CD14-positive monocyte (primary cell): ENCODE measurements at regions not wholly inside any gene's neighbourhood (a gene's known extent, or its start where the extent isn't known, plus 50 kb on each side); places are given as distances from the start of the nearest gene placed in this dataset.

Source experiments
- DNase-seq, 3 donors: peaks; one replicate each; pipeline ENCODE4 v3.0.0-alpha.2; 2011 to 2022
- H2AFZ ChIP-seq: 2 replicates; pipeline ENCODE4 v1.6.0; 2012; ENCODE audit warnings: mild to moderate bottlenecking, low read depth, low read length, inconsistent platforms; ENCODE audit not compliant: insufficient read depth, poor library complexity, severe bottlenecking
- H3K27ac ChIP-seq, 2 donors: 1 replicate in 1 of 2; 2 replicates in 1 of 2; pipeline ENCODE4 v1.5.1; 2012 to 2013; ENCODE audit warnings: low read length in 2 of 2, control low read depth in 1 of 2, inconsistent platforms in 1 of 2, low read depth in 1 of 2, mild to moderate bottlenecking in 1 of 2
- H3K27me3 ChIP-seq, 2 donors: one replicate each; pipeline versions ENCODE4 v1.6.0 to v1.6.1; 2011 to 2013; ENCODE audit warnings: low read length in 2 of 2; ENCODE audit not compliant: control insufficient read depth in 2 of 2, insufficient read depth in 2 of 2
- H3K36me3 ChIP-seq, 2 donors: replicated peaks in 1 of 2; 1 replicate in 1 of 2; 2 replicates in 1 of 2; pipeline versions ENCODE4 v1.5.1 to v1.6.1; 2012 to 2013; ENCODE audit warnings: low read length in 2 of 2, control low read depth in 1 of 2, inconsistent platforms in 1 of 2, mild to moderate bottlenecking in 1 of 2; ENCODE audit not compliant: insufficient read depth in 2 of 2, control insufficient read depth in 1 of 2
- H3K4me1 ChIP-seq, 2 donors: 1 replicate in 1 of 2; 2 replicates in 1 of 2; pipeline versions ENCODE4 v1.5.1 to v1.6.1; 2012 to 2013; ENCODE audit warnings: low read length in 2 of 2, control low read depth in 1 of 2, inconsistent platforms in 1 of 2, mild to moderate bottlenecking in 1 of 2, moderate library complexity in 1 of 2; ENCODE audit not compliant: insufficient read depth in 2 of 2, control insufficient read depth in 1 of 2
- H3K4me2 ChIP-seq: replicated peaks from 2 replicates; pipeline ENCODE3; 2012; ENCODE audit warnings: low read length, moderate library complexity, mild to moderate bottlenecking; ENCODE audit not compliant: poor library complexity, severe bottlenecking; ENCODE audit errors: extremely low read depth
- H3K4me3 ChIP-seq, 3 experiments: fragments of 200-600 bp in 1 of 3; sonication (generic) in 1 of 3; replicated peaks in 1 of 3; 1 replicate in 2 of 3; 2 replicates in 1 of 3; pipeline ENCODE4 v1.5.1; 2011 to 2013; ENCODE audit warnings: low read length in 3 of 3, mild to moderate bottlenecking in 3 of 3, control low read depth in 2 of 3, low read depth in 2 of 3, inconsistent platforms in 1 of 3, moderate library complexity in 1 of 3
- H3K79me2 ChIP-seq: 2 replicates; pipeline ENCODE4 v1.6.0; 2012; ENCODE audit warnings: mild to moderate bottlenecking, control low read depth, inconsistent platforms, low read length, moderate library complexity; ENCODE audit not compliant: insufficient read depth
- H3K9ac ChIP-seq: 2 replicates; pipeline ENCODE4 v1.6.0; 2017; ENCODE audit warnings: low read length, mild to moderate bottlenecking; ENCODE audit not compliant: insufficient read depth, poor library complexity, severe bottlenecking
- H3K9me3 ChIP-seq, 2 donors: replicated peaks in 1 of 2; 1 replicate in 1 of 2; 2 replicates in 1 of 2; pipeline versions ENCODE4 v1.5.1 to v1.6.1; 2012 to 2013; ENCODE audit warnings: low read length in 2 of 2, control low read depth in 1 of 2; ENCODE audit not compliant: control insufficient read depth in 1 of 2, insufficient read depth in 1 of 2
- H4K20me1 ChIP-seq: 2 replicates; pipeline ENCODE4 v1.6.0; 2012; ENCODE audit warnings: mild to moderate bottlenecking, low read length, control low read depth, moderate library complexity; ENCODE audit not compliant: insufficient read depth
- H3K27ac Mint-ChIP-seq, 7 donors: one replicate each; pipeline ENCODE4 v1.8.0; 2020; ENCODE audit warnings: mild to moderate bottlenecking in 7 of 7, mixed read lengths in 7 of 7, moderate library complexity in 6 of 7, inconsistent platforms in 2 of 7
- H3K27me3 Mint-ChIP-seq, 3 donors: one replicate each; pipeline ENCODE4 v1.8.0; 2021 to 2022; ENCODE audit warnings: low read depth in 3 of 3, mild to moderate bottlenecking in 3 of 3, mixed read lengths in 3 of 3, moderate library complexity in 3 of 3, inconsistent platforms in 1 of 3
- H3K36me3 Mint-ChIP-seq, 2 donors: one replicate each; pipeline ENCODE4 v1.8.0; 2020; ENCODE audit warnings: mixed read lengths in 2 of 2, inconsistent platforms in 1 of 2, mild to moderate bottlenecking in 1 of 2
- H3K4me1 Mint-ChIP-seq: one replicate; pipeline ENCODE4 v1.8.0; 2020; ENCODE audit warnings: mild to moderate bottlenecking, mixed read lengths
- H3K4me3 Mint-ChIP-seq, 2 donors: one replicate each; pipeline ENCODE4 v1.8.0; 2020; ENCODE audit warnings: mild to moderate bottlenecking in 2 of 2, mixed read lengths in 2 of 2, moderate library complexity in 1 of 2
- H3K9me3 Mint-ChIP-seq, 7 donors: one replicate each; pipeline ENCODE4 v1.8.0; 2020 to 2022; ENCODE audit warnings: mixed read lengths in 7 of 7, mild to moderate bottlenecking in 6 of 7, moderate library complexity in 6 of 7, inconsistent platforms in 2 of 7
- CTCF ChIP-seq: fragments of 200-600 bp; IDR thresholded peaks from one replicate; pipeline ENCODE4 v1.8.0; 2022; ENCODE audit warnings: antibody characterized with exemption, mild to moderate bottlenecking
- WGBS: methylation state at CpG from one replicate; pipeline ENCODE4 v1.1.5; 2013; ENCODE audit warnings: missing lambda C conversion rate; ENCODE audit not compliant: insufficient coverage; 5-methylcytosine and 5-hydroxymethylcytosine counted together
- intact Hi-C, 2 donors: fragments of 100-400 bp; cut with micrococcal nuclease; formaldehyde crosslinking; loops; one replicate each; pipeline versions ENCODE4 v1.15.0 to v1.15.1; 2023

GRCh38 chr10:75305675-75306074 is 69.9 kb upstream of the COMTD1 start:
- Histone ChIP-seq H3K4me3 (no peak overlapping the region), H3K4me1 (no peaks in the 10 kb centered on the region), H3K27me3 (no peaks in the 10 kb centered on the region), H3K36me3 (no peaks in the 10 kb centered on the region), H3K79me2 (no peaks in the 10 kb centered on the region), H3K9ac (no peak overlapping the region), H3K27ac (no peak overlapping the region), H3K9me3 (peaks cover 16 to 17% of the 10 kb centered on the region in 2 donors), H3K4me2 (no peak overlapping the region), H2AFZ (no peak overlapping the region), H4K20me1 (no peaks in the 10 kb centered on the region)
- peaks cover 15 to 36% (median 25%) of the 10 kb centered on the region in 7 donors for H3K9me3 Mint-ChIP-seq
- no peak overlapping the region for H3K4me3 Mint-ChIP-seq
- H3K4me1 Mint-ChIP-seq, result no peaks in the 10 kb centered on the region
- intact Hi-C loops, result no loop called here
- no peaks in the 10 kb centered on the region for H3K36me3 Mint-ChIP-seq
- H3K27ac Mint-ChIP-seq, result no peak overlapping the region
- peaks cover 0 to 5% (median 0%) of the 10 kb centered on the region in 3 donors for H3K27me3 Mint-ChIP-seq
- DNase-seq, result no peak
- no peak for TF ChIP-seq CTCF

GRCh38 chr10:75304741-75305390 is 69.1 kb upstream of the COMTD1 start:
- Histone ChIP-seq H3K4me3 (no peak overlapping the region), H4K20me1 (no peaks in the 10 kb centered on the region), H3K27me3 (no peaks in the 10 kb centered on the region), H3K4me2 (no peak overlapping the region), H3K27ac (no peak overlapping the region), H3K9ac (no peak overlapping the region), H2AFZ (no peak overlapping the region), H3K79me2 (no peaks in the 10 kb centered on the region), H3K9me3 (peaks cover 17 to 19% of the 10 kb centered on the region in 2 donors), H3K36me3 (no peaks in the 10 kb centered on the region), H3K4me1 (no peaks in the 10 kb centered on the region)
- H3K4me3 Mint-ChIP-seq, result no peak overlapping the region
- intact Hi-C loops, result no loop called here
- peaks cover 0 to 5% (median 0%) of the 10 kb centered on the region in 3 donors for H3K27me3 Mint-ChIP-seq
- DNase-seq, result no peak
- H3K9me3 Mint-ChIP-seq, result peaks cover 19 to 40% (median 27%) of the 10 kb centered on the region in 7 donors
- H3K36me3 Mint-ChIP-seq, result no peaks in the 10 kb centered on the region
- no peaks in the 10 kb centered on the region for H3K4me1 Mint-ChIP-seq
- no CpG with 5 or more reads among the region's 2 CpGs for WGBS
- H3K27ac Mint-ChIP-seq, result no peak overlapping the region
- no peak for TF ChIP-seq CTCF
